ENCODE measurements at regions not wholly inside any gene's neighbourhood (a gene's known extent, or its start where the extent isn't known, plus 50 kb on each side); places are given as distances from the start of the nearest gene placed in this dataset.

GRCh38 chr3:144049374-144049773 is 77.8 kb downstream of the DIPK2A start:
- DNase-seq (ENCODE audit: insufficient read length) (no peak), FAIRE-seq (no peak)
- TF ChIP-seq POLR2A (IDR thresholded peaks at IDR 0.05; ENCODE audit: low read depth, low read length): no peak
- TF ChIP-seq TAF1 (IDR thresholded peaks at IDR 0.05; ENCODE audit: borderline replicate concordance, low read depth, low read length): no peak
- TF ChIP-seq POLR2AphosphoS5 (IDR thresholded peaks at IDR 0.05; ENCODE audit: low read depth, low read length): no peak

GRCh38 chr3:144051211-144051610 is 79.6 kb downstream of the DIPK2A start:
- no peak for DNase-seq (ENCODE audit: insufficient read length)
- no peak for TF ChIP-seq POLR2A (IDR thresholded peaks at IDR 0.05; ENCODE audit: low read depth, low read length)
- no peak for TF ChIP-seq POLR2AphosphoS5 (IDR thresholded peaks at IDR 0.05; ENCODE audit: low read depth, low read length)
- no peak for TF ChIP-seq TAF1 (IDR thresholded peaks at IDR 0.05; ENCODE audit: borderline replicate concordance, low read depth, low read length)
- FAIRE-seq: no peak

- no peak for FAIRE-seq
- no peak for DNase-seq (ENCODE audit: insufficient read length)
These were observed 80.7 kb downstream of the DIPK2A start for GRCh38 chr3:144052275-144052674.

GRCh38 chr3:144053121-144053520 is 81.5 kb downstream of the DIPK2A start:
- DNase-seq (ENCODE audit: insufficient read length) (no peak), FAIRE-seq (no peak)

More at GRCh38 chr3:144052275-144052674, 80.7 kb downstream of the DIPK2A start:
- TF ChIP-seq POLR2AphosphoS5 (IDR thresholded peaks at IDR 0.05; ENCODE audit: low read depth, low read length) (no peak), POLR2A (IDR thresholded peaks at IDR 0.05; ENCODE audit: low read depth, low read length) (no peak), TAF1 (IDR thresholded peaks at IDR 0.05; ENCODE audit: borderline replicate concordance, low read depth, low read length) (no peak)

GRCh38 chr3:144054766-144055165 is 83.1 kb downstream of the DIPK2A start:
- DNase-seq (ENCODE audit: insufficient read length) (no peak), FAIRE-seq (no peak)
- no peak for TF ChIP-seq POLR2AphosphoS5 (IDR thresholded peaks at IDR 0.05; ENCODE audit: low read depth, low read length)
- no peak for TF ChIP-seq TAF1 (IDR thresholded peaks at IDR 0.05; ENCODE audit: borderline replicate concordance, low read depth, low read length)
- TF ChIP-seq POLR2A (IDR thresholded peaks at IDR 0.05; ENCODE audit: low read depth, low read length): no peak

More at GRCh38 chr3:144053121-144053520, 81.5 kb downstream of the DIPK2A start:
- TF ChIP-seq POLR2A (IDR thresholded peaks at IDR 0.05; ENCODE audit: low read depth, low read length) (no peak), POLR2AphosphoS5 (IDR thresholded peaks at IDR 0.05; ENCODE audit: low read depth, low read length) (no peak), TAF1 (IDR thresholded peaks at IDR 0.05; ENCODE audit: borderline replicate concordance, low read depth, low read length) (no peak)

GRCh38 chr3:144055604-144056003 is 84.0 kb downstream of the DIPK2A start:
- DNase-seq (ENCODE audit: insufficient read length): no peak
- TF ChIP-seq TAF1 (IDR thresholded peaks at IDR 0.05; ENCODE audit: borderline replicate concordance, low read depth, low read length) (no peak), POLR2AphosphoS5 (IDR thresholded peaks at IDR 0.05; ENCODE audit: low read depth, low read length) (no peak), POLR2A (IDR thresholded peaks at IDR 0.05; ENCODE audit: low read depth, low read length) (no peak)
- no peak for FAIRE-seq

- no peak for TF ChIP-seq POLR2A (IDR thresholded peaks at IDR 0.05; ENCODE audit: low read depth, low read length)
- no peak for TF ChIP-seq TAF1 (IDR thresholded peaks at IDR 0.05; ENCODE audit: borderline replicate concordance, low read depth, low read length)
- no peak for TF ChIP-seq POLR2AphosphoS5 (IDR thresholded peaks at IDR 0.05; ENCODE audit: low read depth, low read length)
- DNase-seq (ENCODE audit: insufficient read length): no peak
- FAIRE-seq: peak; percentile 78
These were observed 87.1 kb downstream of the DIPK2A start for GRCh38 chr3:144058713-144059112.

- no peak for TF ChIP-seq POLR2AphosphoS5 (IDR thresholded peaks at IDR 0.05; ENCODE audit: low read depth, low read length)
- TF ChIP-seq TAF1 (IDR thresholded peaks at IDR 0.05; ENCODE audit: borderline replicate concordance, low read depth, low read length): no peak
- TF ChIP-seq POLR2A (IDR thresholded peaks at IDR 0.05; ENCODE audit: low read depth, low read length): no peak
- DNase-seq (ENCODE audit: insufficient read length) (no peak), FAIRE-seq (no peak)
These were observed 87.9 kb downstream of the DIPK2A start for GRCh38 chr3:144059481-144059880.

- TF ChIP-seq TAF1 (IDR thresholded peaks at IDR 0.05; ENCODE audit: borderline replicate concordance, low read depth, low read length): no peak
- TF ChIP-seq POLR2AphosphoS5 (IDR thresholded peaks at IDR 0.05; ENCODE audit: low read depth, low read length): no peak
- TF ChIP-seq POLR2A (IDR thresholded peaks at IDR 0.05; ENCODE audit: low read depth, low read length): no peak
- DNase-seq (ENCODE audit: insufficient read length): no peak
- FAIRE-seq: no peak
These were observed 89.3 kb downstream of the DIPK2A start for GRCh38 chr3:144060881-144061280.

- DNase-seq (ENCODE audit: insufficient read length) (no peak), FAIRE-seq (no peak)
- TF ChIP-seq POLR2A (IDR thresholded peaks at IDR 0.05; ENCODE audit: low read depth, low read length) (no peak), TAF1 (IDR thresholded peaks at IDR 0.05; ENCODE audit: borderline replicate concordance, low read depth, low read length) (no peak), POLR2AphosphoS5 (IDR thresholded peaks at IDR 0.05; ENCODE audit: low read depth, low read length) (no peak)
These were observed 91.7 kb downstream of the DIPK2A start for GRCh38 chr3:144063306-144063705.

GRCh38 chr3:144067059-144067458 is 95.4 kb downstream of the DIPK2A start:
- peak; percentile 48 for FAIRE-seq

GRCh38 chr3:144073698-144074097 is 102.1 kb downstream of the DIPK2A start:
- DNase-seq (ENCODE audit: insufficient read length) (no peak), FAIRE-seq (no peak)
- TF ChIP-seq POLR2A (IDR thresholded peaks at IDR 0.05; ENCODE audit: low read depth, low read length) (no peak), POLR2AphosphoS5 (IDR thresholded peaks at IDR 0.05; ENCODE audit: low read depth, low read length) (no peak), TAF1 (IDR thresholded peaks at IDR 0.05; ENCODE audit: borderline replicate concordance, low read depth, low read length) (no peak)

More at GRCh38 chr3:144067059-144067458, 95.4 kb downstream of the DIPK2A start:
- TF ChIP-seq POLR2A (IDR thresholded peaks at IDR 0.05; ENCODE audit: low read depth, low read length) (no peak), POLR2AphosphoS5 (IDR thresholded peaks at IDR 0.05; ENCODE audit: low read depth, low read length) (no peak), TAF1 (IDR thresholded peaks at IDR 0.05; ENCODE audit: borderline replicate concordance, low read depth, low read length) (no peak)
- DNase-seq (ENCODE audit: insufficient read length): no peak
